Activated naive CD4-positive, alpha-beta T cell (primary cell): ENCODE measurements at regions not wholly inside any gene's neighbourhood (a gene's known extent, or its start where the extent isn't known, plus 50 kb on each side); places are given as distances from the start of the nearest gene placed in this dataset.

ENCODE experiments used
- DNase-seq, 4 experiments: peaks; one replicate each; lab custom pipeline; 2025; lab: John Stamatoyannopoulos, UW

DNA sequence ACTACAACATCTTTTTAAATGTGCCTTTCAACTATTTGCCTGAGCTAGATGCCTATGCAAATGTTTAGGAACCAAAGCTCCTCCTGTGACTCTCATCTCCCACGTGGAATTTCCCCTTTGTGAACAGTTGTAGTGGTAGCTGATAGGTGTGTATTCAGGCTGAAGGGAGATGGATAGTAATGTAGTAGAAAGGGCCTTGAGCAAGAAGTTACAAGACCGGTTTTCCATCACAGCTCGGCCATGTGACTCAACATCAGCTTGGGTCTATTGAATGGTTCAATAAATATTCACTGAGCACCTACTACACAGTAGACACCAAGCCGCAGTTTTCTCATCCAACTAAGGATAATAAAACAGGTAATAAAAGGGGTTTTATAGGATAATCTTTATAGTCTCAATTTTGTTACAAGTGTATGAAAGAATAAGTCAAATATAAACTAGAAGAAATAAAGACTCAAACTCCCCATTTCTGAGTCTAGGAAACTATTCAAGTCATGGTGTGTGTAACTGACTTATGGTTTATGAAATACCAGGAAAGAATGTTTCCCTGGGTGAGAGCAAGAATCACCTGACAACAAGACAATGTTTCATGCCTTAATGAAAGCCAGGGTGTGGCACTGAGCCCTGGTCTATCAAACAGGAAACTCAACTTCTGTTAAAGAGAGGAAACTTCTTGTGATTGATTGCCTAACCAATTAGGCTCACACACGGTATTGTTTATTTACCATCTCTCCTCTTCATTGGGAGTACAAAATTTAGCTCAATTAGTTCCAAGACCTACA, 187.1 kb upstream of the SPEF2 start:
- no peak for DNase-seq

DNA sequence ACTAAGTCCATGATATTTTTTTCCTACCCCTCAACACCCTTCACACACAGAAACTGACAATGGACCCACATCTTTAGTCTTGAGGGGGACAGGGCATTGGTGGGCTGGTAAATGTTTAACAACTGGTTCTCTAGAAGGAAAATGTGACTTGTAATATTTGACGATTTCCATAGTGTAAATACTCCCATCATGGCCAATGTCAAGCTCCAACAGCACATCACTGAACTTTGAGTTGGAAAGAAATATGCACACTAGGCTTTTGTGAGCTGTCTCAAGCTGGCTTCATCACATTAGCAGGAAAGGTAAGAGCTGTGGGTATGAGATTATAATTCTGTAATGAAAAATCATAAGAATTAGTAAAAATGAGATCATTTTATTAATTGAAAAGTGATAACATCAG, 189.9 kb upstream of the PRLR start:
- DNase-seq: no peak

DNA sequence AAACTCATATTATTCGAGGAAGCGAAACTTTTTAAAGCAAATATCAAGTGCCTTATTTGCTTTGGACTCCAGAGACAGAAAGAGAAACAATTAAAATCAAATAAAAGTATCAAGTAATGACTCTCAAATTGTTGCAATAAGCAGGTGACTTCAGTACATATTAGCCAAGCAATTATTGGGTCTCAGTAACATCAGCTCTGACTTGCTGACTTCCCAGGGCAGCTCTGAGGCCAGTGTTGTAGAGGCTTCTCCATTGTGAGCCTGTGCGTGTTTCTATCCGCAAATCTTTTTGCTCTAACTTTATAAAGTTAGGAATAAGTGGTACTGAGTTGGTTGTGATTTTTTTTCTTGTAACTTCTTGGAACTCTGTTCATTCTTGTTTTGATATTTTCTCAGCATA, 186.8 kb upstream of the PRLR start:
- DNase-seq: no peak

GRCh38 chr5:35416217-35416988, 186.1 kb upstream of the PRLR start:
- no peak for DNase-seq

DNA sequence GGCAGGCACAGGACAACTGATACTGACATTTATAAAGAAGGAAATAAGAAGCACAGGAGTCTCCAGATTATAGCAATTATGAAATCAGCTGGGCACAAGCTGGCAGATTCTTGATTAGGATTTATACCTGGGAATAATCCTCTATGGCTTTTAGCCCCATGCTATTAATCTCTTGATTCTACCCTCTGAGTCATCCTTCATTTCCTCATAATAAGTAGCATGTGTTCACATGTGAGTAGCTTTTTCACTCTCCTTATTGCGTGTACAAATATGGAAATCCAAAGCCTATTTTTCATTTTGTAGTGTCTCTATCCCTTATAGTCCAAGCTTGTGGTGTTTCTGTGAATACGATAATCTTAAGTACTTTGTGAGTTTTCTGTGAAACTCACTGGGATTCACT, 185.0 kb upstream of the PRLR start:
- DNase-seq: no peak

GRCh38 chr5:35409361-35409760, 179.1 kb upstream of the PRLR start:
- DNase-seq: no peak

GRCh38 chr5:35408146-35408545, 177.9 kb upstream of the PRLR start:
- no peak for DNase-seq

DNA sequence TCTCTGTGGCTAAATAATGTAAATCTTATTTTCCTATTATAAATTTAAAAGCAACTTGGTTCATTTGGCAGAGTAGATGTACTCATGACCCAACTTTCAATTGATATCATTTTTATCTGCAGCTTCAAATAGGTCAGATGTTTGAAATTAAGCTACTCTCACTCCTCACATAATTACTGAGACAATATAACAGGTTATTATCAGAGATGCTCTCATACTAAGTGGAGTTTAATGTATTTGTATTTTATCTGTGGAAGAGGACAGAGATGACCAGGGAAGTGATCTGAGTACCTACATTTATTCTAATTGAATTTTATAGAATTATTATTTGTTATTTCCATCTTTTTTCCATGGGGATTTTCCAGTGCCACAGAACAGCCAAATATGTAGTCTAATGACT, 177.4 kb upstream of the PRLR start:
- DNase-seq: no peak

DNA sequence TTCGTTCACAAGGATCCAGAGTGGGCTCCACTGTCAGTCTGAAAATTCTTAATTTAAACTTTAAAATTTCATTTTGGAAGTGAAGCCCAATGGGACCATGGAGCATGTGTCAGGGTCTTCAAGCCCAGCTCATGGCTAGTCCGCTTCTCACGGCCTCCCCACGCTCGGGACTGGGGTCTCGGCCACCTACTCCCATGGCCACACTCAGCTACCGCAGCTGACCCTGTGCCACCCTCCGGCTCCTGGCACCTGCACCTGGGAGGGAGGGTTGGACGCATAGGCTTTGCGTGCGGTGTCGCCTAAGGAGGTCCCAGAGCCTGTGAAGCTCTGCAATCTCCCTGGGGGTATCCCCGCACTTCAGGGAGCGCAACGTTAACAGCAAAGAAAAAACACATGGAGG, 175.7 kb upstream of the PRLR start:
- no peak for DNase-seq

DNA sequence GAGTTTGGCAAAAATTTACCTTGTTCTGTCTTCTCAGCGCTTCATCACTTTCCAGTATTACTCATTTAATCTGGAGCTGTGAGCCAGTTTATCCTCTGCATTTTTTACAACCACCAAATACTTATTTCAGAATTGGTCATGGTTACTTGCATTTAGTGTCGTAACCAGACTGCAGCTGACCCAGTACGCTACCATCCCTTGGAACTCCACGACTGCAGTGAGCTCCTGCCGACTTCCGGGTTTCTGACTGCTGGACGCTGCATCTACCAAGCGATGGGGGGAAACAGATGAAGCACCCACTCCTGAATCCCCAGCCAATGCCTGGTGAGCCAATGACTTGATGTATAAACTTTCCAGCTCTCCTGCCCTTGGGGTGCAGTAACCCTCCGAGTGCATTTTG, 174.4 kb upstream of the PRLR start:
- DNase-seq: no peak

GRCh38 chr5:35393901-35394300, 163.6 kb upstream of the PRLR start:
- DNase-seq: no peak

- no peak for DNase-seq
These were observed 154.4 kb upstream of the PRLR start for GRCh38 chr5:35384658-35385057.

- no peak for DNase-seq
These were observed 152.8 kb upstream of the PRLR start for GRCh38 chr5:35383041-35383440.

GRCh38 chr5:35377653-35378052, 147.4 kb upstream of the PRLR start:
- no peak for DNase-seq

DNA sequence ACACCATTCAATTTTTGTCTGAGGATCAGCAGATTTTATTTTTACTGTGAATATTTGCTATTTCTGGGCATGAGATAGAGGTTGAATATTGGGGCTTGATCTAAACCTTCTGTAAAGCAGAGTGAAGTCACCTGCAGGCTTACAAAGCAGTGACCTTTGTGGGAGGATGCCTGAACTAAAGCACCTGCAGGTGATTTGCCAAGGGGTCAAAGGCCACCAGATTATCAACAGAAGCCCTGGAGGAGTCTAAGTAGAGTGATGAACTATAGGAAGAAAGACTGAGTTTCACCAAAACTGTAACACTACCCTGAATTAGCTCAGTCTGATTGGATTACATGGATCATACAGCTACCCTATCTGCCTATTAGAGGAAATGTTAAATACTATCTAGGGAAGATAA, 144.3 kb upstream of the PRLR start:
- DNase-seq: no peak

GRCh38 chr5:35373249-35373648, 143.0 kb upstream of the PRLR start:
- no peak for DNase-seq

- DNase-seq: no peak
These were observed 142.2 kb upstream of the PRLR start for GRCh38 chr5:35372482-35372881.

GRCh38 chr5:35371951-35372426, 141.7 kb upstream of the PRLR start:
- DNase-seq: no peak

GRCh38 chr5:35370871-35371270, 140.6 kb upstream of the PRLR start:
- no peak for DNase-seq

GRCh38 chr5:35369965-35370790, 139.9 kb upstream of the PRLR start:
- DNase-seq: no peak

DNA sequence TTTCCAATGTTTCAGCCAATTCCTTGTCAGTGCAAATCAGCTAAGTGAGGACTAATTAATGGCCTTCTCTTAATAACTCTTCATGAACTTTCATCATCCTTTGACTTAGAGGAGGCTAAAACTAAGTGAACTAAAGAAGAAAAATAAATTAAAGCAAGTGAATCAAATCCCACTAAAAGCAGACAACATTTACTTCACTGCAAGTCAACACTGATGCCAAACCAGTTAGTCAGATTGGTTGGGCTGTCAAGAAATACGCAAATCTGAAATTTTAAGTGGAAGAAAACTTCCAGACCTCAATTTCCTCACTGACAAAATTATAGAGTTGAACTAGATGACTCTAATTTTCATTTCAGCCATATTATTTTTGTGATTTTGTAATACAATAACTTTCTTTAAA, 137.2 kb upstream of the PRLR start:
- DNase-seq: no peak

GRCh38 chr5:35365758-35366157, 135.5 kb upstream of the PRLR start:
- no peak for DNase-seq

DNA sequence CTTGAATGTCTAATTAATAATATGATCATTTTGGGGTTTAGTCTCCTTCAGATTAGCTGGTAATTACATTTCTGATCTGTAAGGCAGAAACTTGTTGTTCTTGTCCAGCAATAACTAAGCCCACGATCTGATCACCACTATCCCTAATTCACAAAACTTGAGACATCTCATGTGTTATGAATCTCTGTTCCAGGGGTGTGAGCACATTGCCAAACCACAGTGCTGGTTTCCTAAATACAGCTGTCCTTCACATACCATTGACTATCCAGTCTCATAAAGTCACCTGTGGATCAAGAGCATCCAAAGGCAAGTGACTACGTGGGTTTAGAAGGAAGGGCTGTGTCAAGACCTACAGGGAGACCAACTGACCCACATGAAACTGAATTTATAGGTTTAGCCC, 134.1 kb upstream of the PRLR start:
- no peak for DNase-seq
